Fibroblast of upper back skin (primary cell): ENCODE measurements at regions not wholly inside any gene's neighbourhood (a gene's known extent, or its start where the extent isn't known, plus 50 kb on each side); places are given as distances from the start of the nearest gene placed in this dataset.

Source experiments
- DNase-seq: peaks from one replicate; pipeline ENCODE4 v3.0.0-alpha.2; 2013

GRCh38 chr6:140283197-140283596, 908.7 kb upstream of the CITED2 start:
- DNase-seq: no peak

- DNase-seq: no peak
These were observed 907.3 kb upstream of the CITED2 start for GRCh38 chr6:140281767-140282166.

GRCh38 chr6:140281236-140281635, 906.8 kb upstream of the CITED2 start:
- DNase-seq: peak; percentile 33

- DNase-seq: peak; percentile 37
These were observed 902.3 kb upstream of the CITED2 start for GRCh38 chr6:140276719-140277118.

- no peak for DNase-seq
These were observed 901.7 kb upstream of the CITED2 start for GRCh38 chr6:140276133-140276532.

GRCh38 chr6:140275725-140276124, 901.3 kb upstream of the CITED2 start:
- no peak for DNase-seq

GRCh38 chr6:140274548-140274947, 900.1 kb upstream of the CITED2 start:
- DNase-seq: no peak

- no peak for DNase-seq
These were observed 897.4 kb upstream of the CITED2 start for GRCh38 chr6:140271759-140272377.

GRCh38 chr6:140269591-140270165, 895.2 kb upstream of the CITED2 start:
- peak; percentile 28 for DNase-seq

GRCh38 chr6:140264431-140264830, 890.0 kb upstream of the CITED2 start:
- DNase-seq: peak; percentile 81

- peak; percentile 30 for DNase-seq
These were observed 883.9 kb upstream of the CITED2 start for GRCh38 chr6:140258302-140258701.

GRCh38 chr6:140256248-140256647, 881.8 kb upstream of the CITED2 start:
- DNase-seq: peak; percentile 30

- DNase-seq: peak; percentile 57
These were observed 878.6 kb upstream of the CITED2 start for GRCh38 chr6:140253096-140253495.

GRCh38 chr6:140252099-140252498, 877.7 kb upstream of the CITED2 start:
- peak; percentile 24 for DNase-seq

- no peak for DNase-seq
These were observed 871.0 kb upstream of the CITED2 start for GRCh38 chr6:140245296-140246040.

- no peak for DNase-seq
These were observed 862.8 kb upstream of the CITED2 start for GRCh38 chr6:140237251-140237650.

GRCh38 chr6:140236732-140237131, 862.3 kb upstream of the CITED2 start:
- DNase-seq: no peak

GRCh38 chr6:140230282-140230681, 855.8 kb upstream of the CITED2 start:
- DNase-seq: no peak

GRCh38 chr6:140228491-140228890, 854.0 kb upstream of the CITED2 start:
- no peak for DNase-seq

GRCh38 chr6:140226637-140227036, 852.2 kb upstream of the CITED2 start:
- DNase-seq: no peak

- peak; percentile 89 for DNase-seq
These were observed 851.4 kb upstream of the CITED2 start for GRCh38 chr6:140225701-140226436.

GRCh38 chr6:140217283-140217682, 842.8 kb upstream of the CITED2 start:
- DNase-seq: no peak

GRCh38 chr6:140209775-140210174, 835.3 kb upstream of the CITED2 start:
- DNase-seq: no peak

GRCh38 chr6:140208286-140208685, 833.8 kb upstream of the CITED2 start:
- peak; percentile 71 for DNase-seq
